ENCODE measurements at regions not wholly inside any gene's neighbourhood (a gene's known extent, or its start where the extent isn't known, plus 50 kb on each side); places are given as distances from the start of the nearest gene placed in this dataset.

- H3K27ac ChIP-seq, result no peak overlapping the region
- no peaks in the 10 kb centered on the region for H3K9me3 ChIP-seq
- H3K27me3 ChIP-seq, result no peaks in the 10 kb centered on the region
- ATAC-seq, result no peak
- H3K4me3 ChIP-seq, result no peak overlapping the region
- intact Hi-C loops (cut with DNase I), result no loop called here
- no peak for TF ChIP-seq CTCF (IDR thresholded peaks at IDR 0.05)
- TF ChIP-seq POLR2A (IDR thresholded peaks at IDR 0.05), result no peak
- H3K36me3 ChIP-seq (replicated peaks in 1 of 2; ENCODE audit: insufficient read depth in 1 of 2, low read depth in 2 of 2), result no peaks in the 10 kb centered on the region
- 40 to 47% methylated on average over 2 of the region's 2 CpGs for WGBS, 2 donors
- no peak for DNase-seq
- no peaks in the 10 kb centered on the region for H3K4me1 ChIP-seq
These were observed 495.4 kb upstream of the POM121L12 start for GRCh38 chr7:52540041-52540440.

- no peak for TF ChIP-seq POLR2A (IDR thresholded peaks at IDR 0.05)
- no peak for TF ChIP-seq CTCF (IDR thresholded peaks at IDR 0.05)
- intact Hi-C loops (cut with DNase I), result no loop called here
- H3K4me1 ChIP-seq, result no peaks in the 10 kb centered on the region
- H3K36me3 ChIP-seq (replicated peaks in 1 of 2; ENCODE audit: insufficient read depth in 1 of 2, low read depth in 2 of 2), result no peaks in the 10 kb centered on the region
- WGBS, 2 donors, result 52 to 55% methylated on average over 3 of the region's 3 CpGs
- no peaks in the 10 kb centered on the region for H3K27me3 ChIP-seq
- DNase-seq (no peak), ATAC-seq (no peak)
- H3K9me3 ChIP-seq, result no peaks in the 10 kb centered on the region
- H3K4me3 ChIP-seq, result no peak overlapping the region
- no peak overlapping the region for H3K27ac ChIP-seq
These were observed 496.0 kb upstream of the POM121L12 start for GRCh38 chr7:52539414-52539813.

- TF ChIP-seq POLR2A (IDR thresholded peaks at IDR 0.05), result no peak
- TF ChIP-seq CTCF (IDR thresholded peaks at IDR 0.05), result no peak
- Histone ChIP-seq H3K9me3 (no peaks in the 10 kb centered on the region), H3K27ac (no peak overlapping the region), H3K4me3 (no peak overlapping the region), H3K27me3 (no peaks in the 10 kb centered on the region), H3K36me3 (replicated peaks in 1 of 2; ENCODE audit: insufficient read depth in 1 of 2, low read depth in 2 of 2) (no peaks in the 10 kb centered on the region), H3K4me1 (no peaks in the 10 kb centered on the region)
- intact Hi-C loops (cut with DNase I), result no loop called here
- DNase-seq, result no peak
- WGBS, 2 donors, result 40 to 52% methylated on average over 4 of the region's 4 CpGs
- ATAC-seq, result no peak
These were observed 498.4 kb upstream of the POM121L12 start for GRCh38 chr7:52537051-52537450.

- no peaks in the 10 kb centered on the region for H3K4me1 ChIP-seq
- no peaks in the 10 kb centered on the region for H3K27me3 ChIP-seq
- intact Hi-C loops (cut with DNase I), result no loop called here
- H3K36me3 ChIP-seq (replicated peaks in 1 of 2; ENCODE audit: insufficient read depth in 1 of 2, low read depth in 2 of 2), result no peaks in the 10 kb centered on the region
- ATAC-seq (no peak), DNase-seq (no peak)
- TF ChIP-seq POLR2A (IDR thresholded peaks at IDR 0.05), result no peak
- TF ChIP-seq CTCF (IDR thresholded peaks at IDR 0.05), result no peak
- H3K4me3 ChIP-seq, result no peak overlapping the region
- 35 to 44% methylated on average over 3 of the region's 3 CpGs for WGBS, 2 donors
- H3K9me3 ChIP-seq, result no peaks in the 10 kb centered on the region
- no peak overlapping the region for H3K27ac ChIP-seq
These were observed 509.6 kb upstream of the POM121L12 start for GRCh38 chr7:52525772-52526341.

GRCh38 chr7:52518869-52519268 is 516.6 kb upstream of the POM121L12 start:
- TF ChIP-seq POLR2A (IDR thresholded peaks at IDR 0.05), result no peak
- TF ChIP-seq CTCF (IDR thresholded peaks at IDR 0.05), result no peak
- Histone ChIP-seq H3K4me1 (no peaks in the 10 kb centered on the region), H3K27me3 (no peaks in the 10 kb centered on the region), H3K4me3 (no peak overlapping the region), H3K9me3 (no peaks in the 10 kb centered on the region), H3K36me3 (replicated peaks in 1 of 2; ENCODE audit: insufficient read depth in 1 of 2, low read depth in 2 of 2) (no peaks in the 10 kb centered on the region), H3K27ac (no peak overlapping the region)
- no peak for DNase-seq
- intact Hi-C loops (cut with DNase I), result no loop called here
- 71 to 75% methylated on average over 1 of the region's 1 CpG for WGBS, 2 donors
- no peak for ATAC-seq

Data from body of pancreas (tissue), 4 donors.